NCI-H2196 treated with DMSO at 0.1 percent for 48 hours (cell line): ENCODE measurements at regions not wholly inside any gene's neighbourhood (a gene's known extent, or its start where the extent isn't known, plus 50 kb on each side); places are given as distances from the start of the nearest gene placed in this dataset.

Experiments used
- DNase-seq: peaks from one replicate; lab custom pipeline; 2025; ENCODE audit not compliant: unreplicated experiment; lab: John Stamatoyannopoulos, UW

- DNase-seq: no peak
These were observed 926.6 kb upstream of the AUTS2 start for GRCh38 chr7:68671671-68672070.

- no peak for DNase-seq
These were observed 923.4 kb upstream of the AUTS2 start for GRCh38 chr7:68674826-68675225.

- no peak for DNase-seq
These were observed 921.3 kb upstream of the AUTS2 start for GRCh38 chr7:68676813-68677535.

- no peak for DNase-seq
These were observed 920.1 kb upstream of the AUTS2 start for GRCh38 chr7:68678196-68678595.

GRCh38 chr7:68679459-68680234, 918.6 kb upstream of the AUTS2 start:
- DNase-seq: no peak

- no peak for DNase-seq
These were observed 917.9 kb upstream of the AUTS2 start for GRCh38 chr7:68680235-68680872.

- peak; percentile 39 for DNase-seq
These were observed 915.4 kb upstream of the AUTS2 start for GRCh38 chr7:68682910-68683309.

GRCh38 chr7:68684246-68684839, 913.9 kb upstream of the AUTS2 start:
- peak; percentile 47 for DNase-seq

GRCh38 chr7:68684996-68685395, 913.3 kb upstream of the AUTS2 start:
- no peak for DNase-seq

GRCh38 chr7:68688416-68689086, 909.7 kb upstream of the AUTS2 start:
- peak; percentile 84 for DNase-seq

- DNase-seq: no peak
These were observed 909.2 kb upstream of the AUTS2 start for GRCh38 chr7:68689087-68689433.

- no peak for DNase-seq
These were observed 906.7 kb upstream of the AUTS2 start for GRCh38 chr7:68691261-68692216.

GRCh38 chr7:68692511-68692910, 905.8 kb upstream of the AUTS2 start:
- DNase-seq: no peak

- no peak for DNase-seq
These were observed 903.6 kb upstream of the AUTS2 start for GRCh38 chr7:68694656-68695055.

GRCh38 chr7:68697796-68698280, 900.4 kb upstream of the AUTS2 start:
- no peak for DNase-seq

GRCh38 chr7:68699090-68699711, 899.1 kb upstream of the AUTS2 start:
- no peak for DNase-seq

GRCh38 chr7:68700414-68700813, 897.9 kb upstream of the AUTS2 start:
- DNase-seq: no peak

- DNase-seq: no peak
These were observed 892.0 kb upstream of the AUTS2 start for GRCh38 chr7:68706291-68706690.

- no peak for DNase-seq
These were observed 891.1 kb upstream of the AUTS2 start for GRCh38 chr7:68707159-68707558.
